ENCODE measurements at regions not wholly inside any gene's neighbourhood (a gene's known extent, or its start where the extent isn't known, plus 50 kb on each side); places are given as distances from the start of the nearest gene placed in this dataset.
"Not testable (repeated sequence)": the region's sequence is repeated elsewhere in the genome, so short reads cannot be mapped to it uniquely, and the experiment has no call there.

GRCh38 chr22:34684278-34684677 is 381.7 kb upstream of the ISX start:
- not testable (repeated sequence) for TF ChIP-seq CTCF (IDR thresholded peaks at IDR 0.05; ENCODE audit: low read depth, low read length, missing input control); FOXA1 (IDR thresholded peaks at IDR 0.05); REST (IDR thresholded peaks at IDR 0.05); RAD21 (IDR thresholded peaks at IDR 0.05); YY1 (IDR thresholded peaks at IDR 0.05); ZBTB33 (IDR thresholded peaks at IDR 0.05)
